Amygdala (tissue), 56 donors: ENCODE measurements at regions not wholly inside any gene's neighbourhood (a gene's known extent, or its start where the extent isn't known, plus 50 kb on each side); places are given as distances from the start of the nearest gene placed in this dataset.
"Not testable (repeated sequence)": the region's sequence is repeated elsewhere in the genome, so short reads cannot be mapped to it uniquely, and the experiment has no call there.

Experiments
- DNase-seq, 56 donors: peaks; one replicate each; lab custom pipeline; 2025; lab: John Stamatoyannopoulos, UW

- DNase-seq = no peak
Measured at GRCh38 chr9:13478160-13478559, 198.7 kb upstream of the MPDZ start.

GRCh38 chr9:13470836-13471235, 191.3 kb upstream of the MPDZ start:
- no peak for DNase-seq

DNA sequence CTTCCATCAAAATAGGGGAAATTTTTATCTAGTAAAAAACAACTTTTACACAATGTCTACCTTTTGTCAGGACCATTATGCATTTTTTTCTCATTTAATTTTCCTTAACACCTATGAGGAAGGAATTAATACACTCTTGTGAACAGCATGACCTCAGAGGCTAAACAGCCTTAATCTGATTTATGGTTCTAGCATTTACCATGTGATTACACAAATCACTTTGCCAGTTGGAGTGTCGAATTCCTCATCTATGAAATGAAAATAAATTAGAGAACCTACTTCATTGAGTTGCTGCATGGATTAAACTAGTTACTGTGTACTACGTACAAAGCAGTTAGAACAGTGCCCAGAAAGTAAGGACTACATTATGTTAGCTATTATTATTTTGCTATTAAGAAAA, 187.7 kb upstream of the MPDZ start:
- no peak for DNase-seq

GRCh38 chr9:13461414-13461991, 182.0 kb upstream of the MPDZ start:
- no peak for DNase-seq

- no peak for DNase-seq
Measured at GRCh38 chr9:13459071-13459470, 179.6 kb upstream of the MPDZ start.

GRCh38 chr9:13457795-13458194, 178.3 kb upstream of the MPDZ start:
- no peak for DNase-seq

DNA sequence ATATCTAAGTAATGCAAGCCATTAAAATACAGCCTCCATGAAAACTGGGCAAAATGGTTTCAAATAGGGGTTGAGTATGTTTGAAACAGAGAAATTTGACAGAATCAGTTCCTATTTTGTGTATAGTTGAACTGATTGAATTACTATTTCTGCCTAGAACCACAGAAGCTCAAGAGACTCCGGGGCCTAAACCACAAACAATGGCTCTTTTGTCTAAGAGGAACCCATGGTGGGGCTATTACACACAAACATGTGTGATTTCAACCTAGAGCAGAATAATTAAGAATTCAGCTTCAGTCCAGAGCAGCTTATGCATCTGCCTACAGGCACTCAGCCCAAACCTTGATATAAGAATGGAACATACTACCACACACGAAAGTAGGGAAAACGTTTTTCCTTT, 171.2 kb upstream of the MPDZ start:
- peak in 4 of 56 donors; percentile 7 to 53 (median 16) for DNase-seq

DNA sequence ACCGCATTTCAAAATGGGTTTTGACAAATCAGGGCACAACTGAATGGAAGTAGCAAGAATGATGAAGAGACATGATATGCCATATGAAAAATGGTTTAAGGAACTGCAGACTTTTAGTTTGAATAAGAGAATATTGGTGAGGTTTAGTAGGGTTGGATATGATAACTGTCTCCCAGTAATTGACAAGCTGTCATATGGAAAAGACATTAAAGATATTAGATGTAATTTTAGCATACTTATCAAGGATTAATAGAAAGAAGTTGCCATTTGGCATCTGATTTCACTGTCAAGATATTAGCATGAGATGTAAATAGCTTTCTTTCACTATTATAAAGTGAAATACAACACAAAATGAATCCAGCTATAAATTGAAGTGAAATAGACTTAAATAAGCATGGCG, 169.0 kb upstream of the MPDZ start:
- no peak for DNase-seq

DNA sequence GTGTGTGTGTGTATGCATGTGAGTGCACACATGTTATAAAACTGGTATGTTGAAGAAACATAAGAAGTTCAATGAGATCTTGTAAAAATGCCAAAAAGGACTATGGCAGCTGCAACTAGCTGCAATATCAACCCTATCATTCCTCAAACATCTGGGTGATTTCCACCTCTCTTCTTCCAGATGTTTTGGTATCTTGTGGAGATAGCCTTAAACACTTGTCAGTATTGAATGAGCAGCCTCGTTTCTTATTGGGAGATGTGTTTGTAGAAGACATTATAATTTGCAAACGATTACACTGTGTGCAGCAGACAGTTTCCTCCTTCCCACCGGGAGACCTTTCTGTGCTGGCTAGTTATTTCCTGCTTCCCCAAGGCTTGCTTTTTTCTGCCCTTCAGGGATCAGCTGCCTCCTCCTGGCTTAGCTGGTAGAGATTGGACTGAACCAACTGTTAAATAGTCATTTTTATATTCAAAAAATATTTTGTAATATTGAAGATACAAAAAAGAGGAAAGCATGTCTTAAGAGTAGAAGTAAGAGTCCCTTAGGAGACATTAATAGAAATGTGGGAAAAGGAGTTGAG, 168.4 kb upstream of the MPDZ start:
- no peak for DNase-seq

DNA sequence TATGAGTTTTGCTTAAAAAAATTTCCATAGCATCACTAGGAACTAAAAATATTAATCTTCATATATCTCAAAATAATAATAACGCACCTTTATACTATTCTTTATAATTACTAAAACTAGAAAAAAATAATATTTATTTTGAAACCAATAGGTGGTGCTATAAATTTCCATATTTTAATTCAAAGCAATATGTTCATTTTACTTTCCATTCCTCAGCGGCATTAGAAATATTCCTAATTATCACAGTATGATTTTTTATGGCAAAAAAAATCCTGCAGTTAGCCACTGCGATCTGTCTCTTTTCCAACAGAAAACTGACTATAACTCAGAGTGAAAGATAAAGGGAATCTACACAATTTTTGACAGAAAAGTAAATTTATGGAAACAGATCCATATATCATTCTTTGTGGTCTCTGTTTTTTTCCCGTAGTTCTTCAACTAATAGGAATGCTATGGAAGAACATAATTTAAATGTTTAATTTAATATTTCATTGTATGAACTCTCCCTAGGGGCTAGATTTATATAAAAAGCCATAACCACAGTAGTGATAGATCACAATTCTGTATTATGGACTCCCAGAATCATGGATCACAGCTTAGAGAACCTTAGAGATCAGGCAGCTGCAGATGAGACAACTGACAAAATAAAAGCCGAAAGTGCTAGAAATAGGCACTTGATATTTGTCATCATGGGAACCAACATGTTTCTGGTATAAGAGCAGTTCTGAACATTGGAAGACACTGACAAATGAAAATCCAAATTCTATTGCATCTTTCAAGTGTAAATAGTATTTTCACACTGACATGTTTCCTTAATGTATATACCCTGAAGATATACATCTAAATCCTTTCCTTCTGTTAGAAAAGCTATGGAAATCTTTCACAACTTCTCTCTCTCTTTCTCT, 167.7 kb upstream of the MPDZ start:
- DNase-seq = no peak

GRCh38 chr9:13446286-13446937, 166.9 kb upstream of the MPDZ start:
- no peak for DNase-seq

GRCh38 chr9:13445103-13445500, 165.6 kb upstream of the MPDZ start:
- peak in 2 of 56 donors; percentile 11 to 18 for DNase-seq

- DNase-seq = no peak
Measured at GRCh38 chr9:13444245-13445102, 165.0 kb upstream of the MPDZ start.

DNA sequence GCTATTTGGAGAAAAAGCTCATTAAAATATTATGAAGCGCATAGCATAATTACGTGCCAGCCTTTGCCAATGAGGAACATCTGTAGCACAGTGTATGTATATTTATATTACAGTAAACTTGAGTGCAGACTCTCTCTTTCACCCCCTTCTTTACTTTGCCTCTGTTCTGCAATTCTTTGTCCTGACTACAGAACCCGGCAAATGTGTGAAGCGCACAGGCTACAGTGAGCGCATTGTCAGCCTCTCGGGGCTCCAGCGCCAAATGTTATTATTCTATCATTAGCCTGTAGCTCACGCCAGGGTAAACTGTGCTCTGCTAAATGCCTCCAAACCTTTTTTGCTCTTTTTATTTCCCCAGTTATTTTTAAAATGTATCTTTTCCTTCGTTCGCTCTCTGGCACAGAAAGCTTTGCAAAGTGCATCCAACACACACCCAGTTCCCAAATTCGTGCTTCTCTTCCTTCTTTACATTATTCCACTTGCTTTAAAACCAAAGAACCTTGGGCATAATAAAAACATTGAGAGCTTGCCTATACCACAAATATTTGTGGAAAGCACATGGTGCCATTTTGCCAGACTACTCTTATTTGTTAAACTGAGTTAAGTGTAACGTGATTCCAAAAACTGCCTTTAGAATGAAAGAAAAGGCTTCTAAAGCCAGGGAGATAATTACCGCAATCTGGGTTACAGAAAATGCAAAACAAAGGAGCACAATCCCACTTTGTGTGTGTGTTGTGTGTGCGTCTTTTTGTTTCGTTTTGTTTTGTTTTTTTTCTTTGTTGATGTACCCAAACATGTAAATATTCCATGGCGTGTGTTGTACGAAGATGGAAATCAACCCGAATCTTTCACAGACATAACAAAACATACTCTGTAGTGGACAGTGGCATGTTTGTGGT, 164.1 kb upstream of the MPDZ start:
- DNase-seq = peak in 35 of 56 donors; percentile 2 to 73 (median 28)

DNA sequence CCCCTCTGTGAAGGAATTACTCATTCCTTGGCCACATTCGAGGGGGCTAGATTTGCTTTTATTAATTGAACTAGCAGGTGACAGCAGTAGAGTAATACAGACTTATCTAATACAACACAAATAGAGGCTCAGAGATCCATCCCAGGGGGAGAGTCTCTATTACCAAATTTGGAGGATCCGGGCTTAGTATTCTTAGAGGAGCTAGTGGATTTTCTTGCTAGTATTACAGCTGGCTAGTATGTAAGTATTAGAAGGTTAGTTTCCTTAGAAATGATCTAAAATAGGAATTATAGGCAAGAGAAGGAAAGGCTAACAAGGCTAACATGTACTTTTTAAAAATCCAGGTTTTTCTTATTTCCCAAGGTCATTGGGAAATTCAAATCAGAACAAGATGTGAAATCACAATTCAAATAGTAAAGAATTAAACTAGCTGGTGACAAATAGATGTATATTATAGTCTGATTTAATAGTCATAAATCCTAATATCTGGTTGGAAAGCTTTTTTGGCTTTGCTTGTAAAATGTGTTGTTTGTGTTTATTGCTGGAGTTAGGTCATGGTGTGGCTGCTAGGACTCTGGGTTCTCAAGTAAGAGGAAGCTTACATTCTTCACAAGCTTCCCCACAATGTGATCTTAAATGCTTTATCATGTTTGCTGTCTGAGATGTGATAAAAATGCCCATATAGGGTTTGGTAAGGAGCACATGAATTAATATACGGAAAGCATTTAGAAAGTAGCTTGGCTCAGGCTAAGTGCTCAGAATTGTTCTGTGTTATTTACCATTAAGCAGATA, 160.4 kb upstream of the MPDZ start:
- DNase-seq = no peak

DNA sequence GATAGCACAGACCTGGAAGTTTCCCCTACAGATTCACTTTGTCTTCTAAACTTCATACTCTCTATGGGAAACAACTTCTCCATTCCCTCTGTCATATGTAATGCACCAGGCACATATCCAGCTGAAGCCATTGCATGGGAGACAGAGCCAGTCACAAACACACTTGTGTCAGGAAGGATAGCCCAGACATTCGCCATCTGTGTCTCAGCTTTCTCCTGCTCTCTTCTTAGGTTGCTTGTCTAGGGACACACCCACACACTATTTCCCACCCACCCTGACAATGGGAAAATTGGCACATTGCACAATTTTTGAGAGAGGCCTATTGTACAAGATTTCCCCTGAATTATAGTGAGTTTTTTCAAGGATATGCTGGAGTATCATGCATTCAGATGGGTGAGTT, 158.4 kb upstream of the MPDZ start:
- no peak for DNase-seq

GRCh38 chr9:13436591-13436990, 157.1 kb upstream of the MPDZ start:
- no peak for DNase-seq

DNA sequence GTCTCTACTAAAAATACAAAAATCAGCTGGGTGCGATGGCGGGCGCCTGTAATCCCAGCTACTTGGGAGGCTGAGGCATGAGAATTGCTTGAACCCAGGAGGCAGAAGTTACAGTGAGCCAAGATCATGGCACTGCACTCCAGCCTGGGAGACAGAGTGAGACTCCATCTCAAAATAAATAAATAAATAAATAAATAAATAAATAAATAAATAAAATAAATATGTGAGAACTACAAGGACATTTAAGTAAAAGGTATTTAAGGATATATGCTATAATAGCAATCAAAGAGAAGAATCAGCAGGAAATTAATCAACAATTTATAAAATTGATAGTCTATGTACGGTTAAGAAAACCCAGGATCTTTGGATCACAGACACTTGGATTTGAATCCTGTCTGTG, 154.0 kb upstream of the MPDZ start:
- not testable (repeated sequence) for DNase-seq
